Activated CD8-positive, alpha-beta T cell treated with anti-CD3 and anti-CD28 coated beads for 36 hours (primary cell): ENCODE measurements at regions not wholly inside any gene's neighbourhood (a gene's known extent, or its start where the extent isn't known, plus 50 kb on each side); places are given as distances from the start of the nearest gene placed in this dataset.

ENCODE experiments used
- ATAC-seq: fragments of 200-7000 bp; cut with Tn5 transposase; one replicate; pipeline ENCODE4 v1.10.0; 2021; ENCODE audit warnings: mild to moderate bottlenecking, moderate library complexity
- CTCF ChIA-PET: fragments of 350-600 bp; sonication (Branson Sonifier 250); formaldehyde crosslinking; loops from one replicate; lab custom pipeline; 2021; ENCODE audit warnings: antibody characterized with exemption; lab: Charles Lee
- POLR2A ChIA-PET: fragments of 350-600 bp; sonication (Branson Sonifier 250); formaldehyde crosslinking; loops from one replicate; lab custom pipeline; 2021; ENCODE audit warnings: antibody characterized with exemption; lab: Charles Lee
- DNase-seq: peaks from one replicate; pipeline ENCODE4 v3.0.0-alpha.2; 2020
- H3K27ac Mint-ChIP-seq: one replicate; pipeline ENCODE4 v1.8.0; 2021; ENCODE audit warnings: mild to moderate bottlenecking, mixed read lengths
- H3K27me3 Mint-ChIP-seq: one replicate; pipeline ENCODE4 v1.8.0; 2021; ENCODE audit warnings: mixed read lengths
- H3K36me3 Mint-ChIP-seq: one replicate; pipeline ENCODE4 v1.8.0; 2021; ENCODE audit warnings: low read depth, mixed read lengths
- H3K4me1 Mint-ChIP-seq: one replicate; pipeline ENCODE4 v1.8.0; 2021; ENCODE audit warnings: low read depth, mixed read lengths
- H3K4me3 Mint-ChIP-seq: one replicate; pipeline ENCODE4 v1.8.0; 2021; ENCODE audit warnings: mild to moderate bottlenecking, moderate library complexity, mixed read lengths
- H3K9me3 Mint-ChIP-seq: one replicate; pipeline ENCODE4 v1.8.0; 2021; ENCODE audit warnings: mixed read lengths
- CTCF ChIP-seq: fragments of 200-600 bp; IDR thresholded peaks from one replicate; pipeline ENCODE4 v1.8.0; 2022; ENCODE audit warnings: antibody characterized with exemption, mild to moderate bottlenecking
- intact Hi-C: fragments of 100-400 bp; cut with micrococcal nuclease; formaldehyde crosslinking; loops from one replicate; pipeline ENCODE4 v1.10.0; 2022

GRCh38 chr11:134579724-134580609 lies 167.9 kb upstream of the B3GAT1 start:
- DNase-seq, result no peak
- Mint-ChIP-seq H3K9me3 (no peaks in the 10 kb centered on the region), H3K27me3 (peaks cover 14% of the 10 kb centered on the region), H3K4me3 (no peak overlapping the region), H3K4me1 (peaks cover 13% of the 10 kb centered on the region), H3K36me3 (no peaks in the 10 kb centered on the region), H3K27ac (no peak overlapping the region)
- TF ChIP-seq CTCF, result no peak
- CTCF ChIA-PET, result no interaction called here
- POLR2A ChIA-PET, result no interaction called here
- intact Hi-C loops, result no loop called here
- ATAC-seq, result no peak

GRCh38 chr11:134578807-134579723 lies 167.0 kb upstream of the B3GAT1 start:
- POLR2A ChIA-PET, result no interaction called here
- DNase-seq, result peak; percentile 11
- intact Hi-C loops, result no loop called here

GRCh38 chr11:134577751-134578395 lies 165.8 kb upstream of the B3GAT1 start:
- Mint-ChIP-seq H3K9me3 (no peaks in the 10 kb centered on the region), H3K27ac (no peak overlapping the region), H3K27me3 (peaks cover 9% of the 10 kb centered on the region), H3K4me3 (no peak overlapping the region), H3K4me1 (peaks cover 5% of the 10 kb centered on the region), H3K36me3 (no peaks in the 10 kb centered on the region)
- ChIA-PET POLR2A (no interaction called here), CTCF (no interaction called here)
- ATAC-seq, result no peak
- no peak for DNase-seq
- intact Hi-C loops, result no loop called here
- no peak for TF ChIP-seq CTCF

More at GRCh38 chr11:134578807-134579723, 167.0 kb upstream of the B3GAT1 start:
- Mint-ChIP-seq H3K27ac (no peak overlapping the region), H3K27me3 (peaks cover 14% of the 10 kb centered on the region), H3K9me3 (no peaks in the 10 kb centered on the region), H3K36me3 (no peaks in the 10 kb centered on the region), H3K4me1 (peaks cover 13% of the 10 kb centered on the region), H3K4me3 (no peak overlapping the region)
- ATAC-seq, result no peak
- no peak for TF ChIP-seq CTCF
- CTCF ChIA-PET, result no interaction called here

GRCh38 chr11:134576721-134577171 lies 164.7 kb upstream of the B3GAT1 start:
- peaks cover 9% of the 10 kb centered on the region for H3K27me3 Mint-ChIP-seq
- CTCF ChIA-PET, result no interaction called here

More at GRCh38 chr11:134576721-134577171, 164.7 kb upstream of the B3GAT1 start:
- no peak overlapping the region for H3K27ac Mint-ChIP-seq
- DNase-seq, result no peak
- POLR2A ChIA-PET, result no interaction called here
- no peak for ATAC-seq
- H3K4me1 Mint-ChIP-seq, result no peaks in the 10 kb centered on the region
- intact Hi-C loops, result no loop called here
- no peak overlapping the region for H3K4me3 Mint-ChIP-seq
- no peak for TF ChIP-seq CTCF
- no peaks in the 10 kb centered on the region for H3K36me3 Mint-ChIP-seq
- no peaks in the 10 kb centered on the region for H3K9me3 Mint-ChIP-seq
